ENCODE measurements at regions not wholly inside any gene's neighbourhood (a gene's known extent, or its start where the extent isn't known, plus 50 kb on each side); places are given as distances from the start of the nearest gene placed in this dataset.

DNA sequence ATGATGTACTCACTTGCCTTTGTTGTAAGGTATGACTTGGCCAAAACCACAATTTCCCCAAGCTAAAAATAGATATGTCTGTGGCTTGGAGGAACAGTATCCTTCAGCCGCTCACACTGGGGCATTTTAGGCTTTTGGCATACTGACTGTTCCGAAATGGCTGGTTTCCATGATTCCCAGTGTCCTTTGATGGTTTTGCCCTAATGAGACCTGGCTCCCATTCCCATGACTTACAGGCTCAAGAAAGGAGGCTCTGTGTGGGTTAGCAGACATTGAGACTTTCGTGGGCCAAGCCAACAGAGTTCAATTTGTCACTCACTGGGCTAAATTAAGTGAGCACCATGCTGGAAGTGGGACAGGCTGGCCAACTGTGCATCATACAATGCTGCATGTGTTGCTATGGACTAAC, 150.6 kb downstream of the CEP135 start:
- TF ChIP-seq, protein P1, sequence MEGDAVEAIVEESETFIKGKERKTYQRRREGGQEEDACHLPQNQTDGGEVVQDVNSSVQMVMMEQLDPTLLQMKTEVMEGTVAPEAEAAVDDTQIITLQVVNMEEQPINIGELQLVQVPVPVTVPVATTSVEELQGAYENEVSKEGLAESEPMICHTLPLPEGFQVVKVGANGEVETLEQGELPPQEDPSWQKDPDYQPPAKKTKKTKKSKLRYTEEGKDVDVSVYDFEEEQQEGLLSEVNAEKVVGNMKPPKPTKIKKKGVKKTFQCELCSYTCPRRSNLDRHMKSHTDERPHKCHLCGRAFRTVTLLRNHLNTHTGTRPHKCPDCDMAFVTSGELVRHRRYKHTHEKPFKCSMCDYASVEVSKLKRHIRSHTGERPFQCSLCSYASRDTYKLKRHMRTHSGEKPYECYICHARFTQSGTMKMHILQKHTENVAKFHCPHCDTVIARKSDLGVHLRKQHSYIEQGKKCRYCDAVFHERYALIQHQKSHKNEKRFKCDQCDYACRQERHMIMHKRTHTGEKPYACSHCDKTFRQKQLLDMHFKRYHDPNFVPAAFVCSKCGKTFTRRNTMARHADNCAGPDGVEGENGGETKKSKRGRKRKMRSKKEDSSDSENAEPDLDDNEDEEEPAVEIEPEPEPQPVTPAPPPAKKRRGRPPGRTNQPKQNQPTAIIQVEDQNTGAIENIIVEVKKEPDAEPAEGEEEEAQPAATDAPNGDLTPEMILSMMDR (IDR thresholded peaks at IDR 0.05; ENCODE audit: poor library complexity) = no peak
- no peak for TF ChIP-seq EZH2phosphoT487 (IDR thresholded peaks at IDR 0.05; ENCODE audit: low read depth, severe bottlenecking, unreplicated experiment)
